ENCODE measurements at regions not wholly inside any gene's neighbourhood (a gene's known extent, or its start where the extent isn't known, plus 50 kb on each side); places are given as distances from the start of the nearest gene placed in this dataset.

DNA sequence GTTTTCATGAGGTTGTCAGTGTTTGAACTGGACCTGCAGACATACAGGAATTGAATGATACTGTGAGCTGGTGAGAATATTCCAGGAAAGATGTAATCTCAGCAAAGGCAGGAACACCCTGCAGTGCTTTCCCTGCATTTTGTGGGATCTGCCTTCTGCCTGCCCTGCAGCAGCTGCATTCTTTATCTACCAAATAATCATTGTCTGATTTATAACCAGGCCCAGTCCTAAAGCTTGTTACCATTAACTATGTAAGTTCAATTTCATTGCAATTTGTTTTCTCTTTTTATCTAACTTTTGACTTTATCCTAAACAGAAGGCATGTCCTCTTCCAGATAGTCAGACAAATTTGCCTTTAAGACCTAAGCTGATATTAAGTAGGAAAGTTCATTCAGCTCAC, 99.8 kb upstream of the NOCT start:
- peaks cover 13% of the 10 kb centered on the region for H3K27me3 Mint-ChIP-seq
- CTCF ChIA-PET, result interaction anchor here (0.8 kb wide), 2 partner anchors 9 to 11 kb away, joined by 3 read pairs; no protein-coding TSS in a partner anchor
- H3K27ac Mint-ChIP-seq, result no peak overlapping the region

DNA sequence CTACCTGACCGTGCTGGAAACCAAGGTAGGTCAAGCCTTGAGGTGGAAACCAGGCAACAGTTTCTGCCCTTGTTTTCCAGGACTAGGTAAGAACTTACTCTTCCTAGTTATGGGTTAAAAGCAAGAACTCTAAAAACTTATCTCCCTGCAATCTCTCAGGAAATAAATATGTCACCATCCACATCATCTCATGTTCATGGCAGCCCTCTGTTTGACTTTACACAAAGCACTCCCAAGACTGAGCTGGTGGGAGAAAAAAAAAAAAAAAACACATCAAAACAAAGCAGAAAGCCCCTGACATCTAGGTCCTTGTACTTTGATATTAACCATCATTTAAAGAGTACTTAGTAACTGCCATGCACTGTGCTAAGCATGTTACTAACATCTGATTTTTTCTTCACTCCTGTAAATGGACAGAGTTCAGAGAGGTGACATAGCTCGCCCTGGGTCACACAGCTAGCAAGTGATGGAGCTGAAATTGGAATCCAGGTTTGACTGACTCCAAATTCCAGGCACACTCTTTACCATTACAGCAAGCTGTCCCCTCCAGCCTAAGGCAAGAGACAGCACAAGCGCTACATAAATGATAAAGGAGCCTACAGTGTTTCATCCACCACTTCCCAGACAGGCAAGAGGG, 102.8 kb upstream of the NOCT start:
- CTCF ChIA-PET, result no interaction called here

More for the DNA sequence above, 99.8 kb upstream of the NOCT start:
- H3K9me3 Mint-ChIP-seq (ENCODE audit: low read depth), result no peaks in the 10 kb centered on the region
- DNase-seq (no peak), ATAC-seq (no peak)
- peaks cover 1% of the 10 kb centered on the region for H3K4me1 Mint-ChIP-seq
- H3K4me3 Mint-ChIP-seq, result no peak overlapping the region
- no peaks in the 10 kb centered on the region for H3K36me3 Mint-ChIP-seq

DNA sequence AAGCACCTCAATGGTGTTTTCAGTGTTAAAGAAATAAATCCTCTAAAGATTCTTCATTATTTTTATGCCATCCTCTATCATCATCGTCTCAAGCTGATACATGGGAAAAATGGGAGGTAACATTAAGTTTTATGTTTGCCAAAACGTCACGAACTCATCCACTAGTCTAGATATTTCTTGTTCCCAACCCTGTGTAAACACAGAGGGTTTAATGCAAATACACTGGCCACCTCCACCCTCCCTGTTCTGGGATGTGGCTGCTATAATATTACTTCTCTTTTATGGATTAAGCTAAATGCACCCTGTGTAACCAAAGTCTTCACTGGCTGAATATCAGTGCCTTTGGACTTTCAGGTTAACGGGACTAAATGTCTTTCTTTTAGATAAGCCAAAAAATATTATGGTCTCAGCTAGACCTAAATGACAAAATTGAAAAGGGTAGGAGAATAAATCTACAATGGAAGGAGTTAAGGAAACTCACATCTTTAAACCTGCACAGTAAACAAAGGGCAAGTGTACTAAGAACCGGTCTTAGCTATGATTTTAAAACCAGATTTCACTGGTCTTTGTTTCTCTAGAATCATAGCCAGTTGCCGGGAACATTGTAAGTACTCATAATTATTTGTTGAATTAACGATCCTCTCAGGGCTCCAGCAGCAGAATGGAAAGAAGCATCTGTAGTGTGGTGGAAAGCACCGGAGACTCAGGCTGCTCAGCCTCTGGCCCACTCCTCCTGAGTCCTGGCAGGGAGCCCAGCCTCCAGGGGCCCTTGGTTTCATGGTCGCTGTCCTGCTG, 103.5 kb upstream of the NOCT start:
- Mint-ChIP-seq H3K9me3 (ENCODE audit: low read depth) (no peaks in the 10 kb centered on the region), H3K27ac (no peak overlapping the region), H3K36me3 (no peaks in the 10 kb centered on the region), H3K27me3 (peaks cover 3% of the 10 kb centered on the region), H3K4me3 (no peak overlapping the region), H3K4me1 (no peaks in the 10 kb centered on the region)
- DNase-seq (no peak), ATAC-seq (no peak)
- CTCF ChIA-PET, result no interaction called here

More for the DNA sequence above, 102.8 kb upstream of the NOCT start:
- DNase-seq (no peak), ATAC-seq (no peak)
- Mint-ChIP-seq H3K9me3 (ENCODE audit: low read depth) (no peaks in the 10 kb centered on the region), H3K36me3 (no peaks in the 10 kb centered on the region), H3K27ac (no peak overlapping the region), H3K27me3 (peaks cover 3% of the 10 kb centered on the region), H3K4me3 (no peak overlapping the region), H3K4me1 (no peaks in the 10 kb centered on the region)

DNA sequence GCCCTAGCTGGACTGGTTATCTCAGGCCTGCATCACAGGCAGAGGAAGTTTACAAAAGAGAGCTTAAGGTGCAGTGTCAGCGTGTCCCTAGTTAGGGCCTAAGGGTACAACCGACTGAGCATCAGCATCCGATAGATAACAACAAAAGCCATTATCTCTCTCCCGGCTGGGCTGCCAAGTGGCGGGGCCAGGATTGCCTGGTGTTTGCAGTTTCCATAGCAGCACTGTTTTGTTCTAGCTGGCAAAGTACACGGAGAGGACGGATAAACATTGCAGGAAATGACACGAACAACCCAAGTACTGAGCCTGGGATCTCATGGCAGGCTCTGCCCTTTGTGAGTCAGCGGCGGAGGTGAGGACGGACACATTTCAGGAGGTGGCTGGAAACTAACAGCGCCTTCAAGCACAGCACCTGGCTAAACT, 104.7 kb upstream of the NOCT start:
- DNase-seq, result no peak
- no peak overlapping the region for H3K27ac Mint-ChIP-seq
- no peaks in the 10 kb centered on the region for H3K4me1 Mint-ChIP-seq
- CTCF ChIA-PET, result no interaction called here
- no peak overlapping the region for H3K4me3 Mint-ChIP-seq
- peaks cover 3% of the 10 kb centered on the region for H3K27me3 Mint-ChIP-seq
- H3K9me3 Mint-ChIP-seq (ENCODE audit: low read depth), result no peaks in the 10 kb centered on the region
- H3K36me3 Mint-ChIP-seq, result no peaks in the 10 kb centered on the region
- no peak for ATAC-seq

DNA sequence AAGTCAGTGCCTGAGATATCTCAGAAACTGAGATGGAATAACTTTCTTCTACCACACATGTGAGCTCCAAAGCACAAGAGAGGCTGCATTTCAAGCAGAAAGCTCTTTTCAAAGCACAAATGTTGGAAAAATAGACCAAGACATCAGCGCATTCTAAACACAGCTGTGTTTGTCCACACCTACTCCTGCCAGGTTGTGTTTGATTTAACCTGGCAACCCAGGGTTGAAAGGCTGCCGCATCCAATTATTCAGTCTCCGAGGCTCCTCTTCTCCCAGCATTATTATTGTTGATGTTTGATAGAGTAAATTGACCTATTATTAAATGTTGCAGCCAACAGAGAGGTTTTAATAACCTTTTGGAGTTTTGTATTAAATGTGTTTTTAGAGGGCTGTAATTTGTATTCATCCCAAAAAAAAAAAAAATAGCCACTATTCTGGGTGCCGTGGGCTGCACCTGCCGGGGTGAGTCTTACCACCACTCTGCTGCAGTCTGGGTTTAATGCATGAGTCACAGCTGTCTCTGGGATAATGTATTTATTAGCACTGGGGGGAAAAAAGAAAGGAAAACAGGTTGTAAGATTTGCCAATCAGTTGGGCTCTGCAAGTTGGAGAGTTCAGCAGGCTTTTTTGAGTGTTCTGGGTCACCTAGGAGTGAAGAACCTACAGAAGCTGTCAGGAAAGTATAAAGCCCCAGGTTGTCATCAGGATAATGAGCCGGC, 105.2 kb upstream of the NOCT start:
- DNase-seq (no peak), ATAC-seq (no peak)
- Mint-ChIP-seq H3K9me3 (ENCODE audit: low read depth) (no peaks in the 10 kb centered on the region), H3K36me3 (no peaks in the 10 kb centered on the region), H3K27ac (no peak overlapping the region), H3K4me3 (no peak overlapping the region), H3K4me1 (no peaks in the 10 kb centered on the region), H3K27me3 (peaks cover 3% of the 10 kb centered on the region)
- CTCF ChIA-PET, result no interaction called here

DNA sequence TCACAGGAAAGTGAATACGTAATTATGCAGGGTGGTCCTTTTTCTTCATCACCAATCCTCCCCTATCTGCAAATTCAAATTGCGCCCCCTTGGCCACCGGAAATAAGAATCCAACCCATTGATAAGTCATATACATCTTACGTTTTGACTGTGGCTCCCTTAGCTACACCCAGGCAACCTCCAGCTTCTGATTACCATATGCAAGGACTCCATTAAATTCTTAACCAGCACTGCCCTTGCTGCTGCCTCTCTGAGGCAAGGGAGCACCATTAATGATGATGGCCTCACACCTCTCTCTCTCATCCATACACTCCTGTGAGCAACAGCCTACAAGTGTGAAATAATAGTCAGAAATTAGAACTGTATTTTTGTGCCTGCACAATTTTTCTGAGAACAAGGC, 106.0 kb upstream of the NOCT start:
- H3K36me3 Mint-ChIP-seq, result no peaks in the 10 kb centered on the region
- CTCF ChIA-PET, result no interaction called here
- no peak overlapping the region for H3K4me3 Mint-ChIP-seq
- no peak overlapping the region for H3K27ac Mint-ChIP-seq
- ATAC-seq, result no peak
- H3K9me3 Mint-ChIP-seq (ENCODE audit: low read depth), result no peaks in the 10 kb centered on the region
- H3K4me1 Mint-ChIP-seq, result no peaks in the 10 kb centered on the region
- peaks cover 3% of the 10 kb centered on the region for H3K27me3 Mint-ChIP-seq
- no peak for DNase-seq

DNA sequence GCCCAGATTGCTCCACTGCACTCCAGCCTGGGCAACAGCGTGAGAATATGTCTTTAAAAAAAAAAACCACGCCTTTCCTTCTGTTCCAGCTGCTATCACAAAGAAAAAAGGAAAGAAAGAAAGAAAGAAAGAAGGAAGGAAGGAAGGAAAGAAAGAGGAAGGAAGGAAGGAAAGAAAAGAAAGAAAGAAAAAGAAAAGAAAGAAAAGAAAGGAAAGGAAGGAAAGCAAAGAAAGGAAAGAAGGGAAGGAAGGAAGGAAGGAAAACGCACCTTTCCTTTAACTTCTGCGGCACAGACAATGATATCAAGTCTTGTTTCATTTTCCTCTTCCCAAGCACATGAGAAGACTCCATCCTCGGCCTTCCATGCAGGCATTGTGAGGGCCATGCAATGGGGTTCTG, 107.4 kb upstream of the NOCT start:
- H3K36me3 Mint-ChIP-seq, result no peaks in the 10 kb centered on the region
- H3K9me3 Mint-ChIP-seq (ENCODE audit: low read depth), result no peaks in the 10 kb centered on the region
- peaks cover 3% of the 10 kb centered on the region for H3K27me3 Mint-ChIP-seq
- no peak overlapping the region for H3K27ac Mint-ChIP-seq
- CTCF ChIA-PET, result interaction anchor here (0.7 kb wide), 1 partner anchor 108 kb away, joined by 4 read pairs; no protein-coding TSS in a partner anchor
- ATAC-seq (no peak), DNase-seq (no peak)
- no peak overlapping the region for H3K4me3 Mint-ChIP-seq
- H3K4me1 Mint-ChIP-seq, result no peaks in the 10 kb centered on the region

DNA sequence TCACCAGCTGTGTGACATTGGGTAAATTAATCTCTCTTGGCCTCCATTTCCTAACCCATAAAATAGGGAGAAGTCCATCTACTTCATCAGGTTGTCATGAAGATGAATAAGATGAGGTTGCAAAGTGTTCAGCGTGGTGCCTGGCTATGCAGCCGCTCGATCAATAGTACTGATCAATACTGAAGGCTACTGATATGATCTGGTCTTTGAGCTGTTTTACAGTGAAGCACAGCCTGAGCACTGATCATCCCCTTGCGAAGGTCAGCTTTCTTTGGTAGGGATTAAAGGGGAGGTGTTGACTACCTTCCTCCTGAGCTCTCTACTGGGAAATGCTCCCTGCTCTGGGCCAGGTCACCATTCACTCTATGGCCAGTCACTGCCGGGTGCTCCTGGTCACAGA, 108.4 kb upstream of the NOCT start:
- CTCF ChIA-PET, result interaction anchor here (0.7 kb wide), 1 partner anchor 9 kb away, joined by 3 read pairs; no protein-coding TSS in a partner anchor
- H3K9me3 Mint-ChIP-seq (ENCODE audit: low read depth), result no peaks in the 10 kb centered on the region
- no peak for ATAC-seq
- H3K4me1 Mint-ChIP-seq, result no peaks in the 10 kb centered on the region
- DNase-seq, result no peak
- H3K27ac Mint-ChIP-seq, result no peak overlapping the region
- no peak overlapping the region for H3K4me3 Mint-ChIP-seq
- H3K36me3 Mint-ChIP-seq, result no peaks in the 10 kb centered on the region
- no peaks in the 10 kb centered on the region for H3K27me3 Mint-ChIP-seq

DNA sequence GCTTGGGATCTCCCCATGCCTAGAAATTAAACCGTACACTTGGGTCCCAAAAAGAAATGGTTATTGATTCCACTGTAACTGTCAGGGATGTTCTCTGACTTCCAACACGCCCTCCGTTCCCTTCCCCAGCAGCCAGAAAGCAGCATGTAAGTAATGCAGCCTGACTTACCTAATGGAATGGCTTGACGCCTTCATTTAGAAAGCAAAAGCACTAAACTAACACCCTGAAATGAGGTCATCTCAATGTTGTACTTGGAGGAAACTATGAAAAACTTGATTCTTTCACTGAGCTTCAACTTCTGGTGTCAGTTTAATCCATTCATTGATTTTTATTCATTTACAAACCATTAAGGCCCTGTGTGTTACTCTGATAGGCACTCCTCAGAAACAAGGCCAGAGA, 110.8 kb upstream of the NOCT start:
- ATAC-seq (no peak), DNase-seq (no peak)
- H3K4me3 Mint-ChIP-seq, result no peak overlapping the region
- H3K27ac Mint-ChIP-seq, result no peak overlapping the region
- H3K9me3 Mint-ChIP-seq (ENCODE audit: low read depth), result no peaks in the 10 kb centered on the region
- no peaks in the 10 kb centered on the region for H3K36me3 Mint-ChIP-seq
- H3K27me3 Mint-ChIP-seq, result no peaks in the 10 kb centered on the region
- H3K4me1 Mint-ChIP-seq, result no peaks in the 10 kb centered on the region
- CTCF ChIA-PET, result interaction anchor here (1.2 kb wide), 1 partner anchor 11 kb away, joined by 3 read pairs; no protein-coding TSS in a partner anchor

DNA sequence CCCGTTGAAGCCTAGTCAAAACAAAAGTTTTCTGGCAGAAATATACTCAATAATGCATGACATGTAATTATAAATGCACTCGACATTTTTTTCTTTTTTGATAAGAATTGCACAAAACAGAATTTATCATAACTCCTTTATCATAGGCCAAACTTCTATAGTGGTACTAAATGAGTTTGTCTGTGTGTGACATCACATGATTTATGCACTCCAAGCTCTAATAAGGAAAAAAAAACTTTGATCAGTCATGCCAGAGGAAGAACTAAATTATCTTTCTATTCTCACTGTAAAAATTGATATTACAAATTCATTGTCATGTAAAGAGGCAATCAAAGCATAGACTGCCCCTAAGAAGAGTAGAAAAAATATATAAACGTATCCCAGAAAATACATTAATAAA, 112.4 kb upstream of the NOCT start:
- DNase-seq (no peak), ATAC-seq (no peak)
- Mint-ChIP-seq H3K27me3 (no peaks in the 10 kb centered on the region), H3K4me1 (no peaks in the 10 kb centered on the region), H3K4me3 (no peak overlapping the region), H3K36me3 (no peaks in the 10 kb centered on the region), H3K9me3 (ENCODE audit: low read depth) (no peaks in the 10 kb centered on the region), H3K27ac (no peak overlapping the region)
- CTCF ChIA-PET, result no interaction called here

DNA sequence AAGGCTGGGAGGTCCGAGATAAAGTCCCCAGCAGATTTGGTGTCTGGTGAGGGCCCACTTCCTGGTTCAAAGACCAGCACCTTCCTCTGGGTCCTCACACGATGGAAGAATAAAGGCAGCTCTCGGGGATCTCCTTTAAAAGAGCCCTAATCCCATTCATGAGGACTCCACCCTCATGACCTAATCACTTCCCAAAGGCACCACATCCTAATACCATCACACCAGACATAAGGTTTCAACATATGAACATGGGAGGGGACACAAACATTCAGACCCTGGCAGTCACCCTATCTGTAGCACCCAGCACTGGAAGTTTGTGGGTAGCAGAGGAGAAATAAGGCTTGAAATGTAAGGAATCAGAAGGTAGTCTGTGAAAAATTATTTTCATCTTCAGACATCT, 112.9 kb upstream of the NOCT start:
- Mint-ChIP-seq H3K27ac (no peak overlapping the region), H3K9me3 (ENCODE audit: low read depth) (no peaks in the 10 kb centered on the region), H3K36me3 (no peaks in the 10 kb centered on the region), H3K4me3 (no peak overlapping the region), H3K27me3 (no peaks in the 10 kb centered on the region), H3K4me1 (peaks cover 3% of the 10 kb centered on the region)
- no peak for DNase-seq
- CTCF ChIA-PET, result no interaction called here
- no peak for ATAC-seq

DNA sequence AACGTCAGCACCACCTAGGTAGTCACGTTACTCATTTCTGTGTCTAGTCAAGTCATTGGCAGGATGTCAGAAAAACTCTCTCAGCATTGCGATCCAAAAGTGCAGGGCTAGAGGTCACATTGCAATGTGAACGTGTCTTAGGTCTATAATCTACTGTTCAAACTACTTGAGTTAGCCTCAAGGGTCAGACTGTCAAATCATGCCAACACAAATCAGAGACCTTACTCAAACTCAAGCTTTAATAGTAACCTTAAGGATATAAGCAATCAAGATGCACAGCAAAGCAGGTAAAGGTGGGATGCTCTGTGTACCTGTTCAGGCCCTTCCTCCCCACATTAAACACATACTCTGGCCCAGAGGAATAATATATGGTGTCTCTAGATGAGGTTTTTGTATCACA, 114.4 kb upstream of the NOCT start:
- Mint-ChIP-seq H3K4me3 (no peak overlapping the region), H3K9me3 (ENCODE audit: low read depth) (no peaks in the 10 kb centered on the region), H3K27ac (no peak overlapping the region), H3K36me3 (no peaks in the 10 kb centered on the region), H3K4me1 (peaks cover 5% of the 10 kb centered on the region), H3K27me3 (peaks cover under 1% of the 10 kb centered on the region)
- ATAC-seq (no peak), DNase-seq (no peak)
- CTCF ChIA-PET, result no interaction called here

DNA sequence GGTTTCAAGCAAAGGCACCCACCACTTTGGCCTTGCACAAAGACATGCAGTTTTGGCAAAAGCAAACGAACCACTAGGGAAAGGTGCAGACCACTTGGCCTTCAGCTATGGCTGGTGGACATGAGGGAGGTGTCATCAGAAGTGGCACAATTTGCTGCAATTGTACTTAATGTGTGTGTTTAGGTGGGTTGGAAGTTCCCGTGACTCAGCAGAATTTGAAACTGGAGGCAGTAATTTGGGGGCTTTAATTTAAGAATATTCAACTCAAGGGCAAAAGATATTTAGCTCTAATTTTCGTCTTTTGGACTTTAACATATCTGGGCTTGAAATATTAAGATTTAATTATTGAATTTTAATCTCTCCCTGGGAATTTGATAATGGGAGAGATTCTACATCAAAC, 115.6 kb upstream of the NOCT start:
- DNase-seq (no peak), ATAC-seq (no peak)
- Mint-ChIP-seq H3K4me3 (no peak overlapping the region), H3K9me3 (ENCODE audit: low read depth) (no peaks in the 10 kb centered on the region), H3K4me1 (peaks cover 5% of the 10 kb centered on the region), H3K27me3 (peaks cover 7% of the 10 kb centered on the region), H3K36me3 (no peaks in the 10 kb centered on the region), H3K27ac (no peak overlapping the region)
- CTCF ChIA-PET, result no interaction called here

DNA sequence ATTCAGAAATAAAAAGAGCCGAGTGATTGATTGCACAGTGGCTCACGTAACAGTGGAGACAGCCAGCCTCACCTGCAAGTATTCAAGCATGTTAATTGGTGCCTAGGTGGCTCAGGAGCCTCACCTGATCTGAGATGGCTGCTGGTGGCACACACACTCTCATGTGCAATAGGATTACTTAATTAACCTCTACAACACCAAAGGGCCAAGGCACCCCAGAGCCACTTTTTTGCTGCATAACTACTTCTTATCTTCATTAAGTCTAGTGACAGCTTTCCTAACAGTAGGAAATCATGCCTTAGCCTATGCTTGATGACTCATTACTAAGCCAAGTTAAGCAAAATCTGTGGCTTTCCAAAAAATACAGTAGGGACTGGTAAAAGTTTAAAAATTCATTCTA, 117.3 kb upstream of the NOCT start:
- no peak overlapping the region for H3K27ac Mint-ChIP-seq
- no peak for ATAC-seq
- H3K9me3 Mint-ChIP-seq (ENCODE audit: low read depth), result no peaks in the 10 kb centered on the region
- CTCF ChIA-PET, result no interaction called here
- DNase-seq, result no peak
- peaks cover 12% of the 10 kb centered on the region for H3K27me3 Mint-ChIP-seq
- H3K4me1 Mint-ChIP-seq, result peaks cover 5% of the 10 kb centered on the region
- no peak overlapping the region for H3K4me3 Mint-ChIP-seq
- no peaks in the 10 kb centered on the region for H3K36me3 Mint-ChIP-seq
